Ishikawa (cell line): ENCODE measurements at regions not wholly inside any gene's neighbourhood (a gene's known extent, or its start where the extent isn't known, plus 50 kb on each side); places are given as distances from the start of the nearest gene placed in this dataset.

Experiments used
- CEBPB ChIP-seq: IDR thresholded peaks from 2 replicates; pipeline ENCODE4 v1.6.1; 2012
- CREB1 ChIP-seq: IDR thresholded peaks from 2 replicates; pipeline ENCODE4 v1.6.1; 2012; ENCODE audit warnings: low read depth
- EGR1 ChIP-seq: IDR thresholded peaks from 2 replicates; pipeline ENCODE4 v1.6.1; 2012
- EP300 ChIP-seq: IDR thresholded peaks from 2 replicates; pipeline ENCODE4 v1.6.1; 2012; ENCODE audit warnings: borderline replicate concordance
- FOXM1 ChIP-seq: IDR thresholded peaks from 2 replicates; pipeline ENCODE4 v1.6.1; 2012; ENCODE audit warnings: low read depth, borderline replicate concordance
- MAX ChIP-seq: IDR thresholded peaks from 2 replicates; pipeline ENCODE4 v1.6.1; 2012
- NFIC ChIP-seq: IDR thresholded peaks from 2 replicates; pipeline ENCODE4 v1.6.1; 2012
- RAD21 ChIP-seq: IDR thresholded peaks from 2 replicates; pipeline ENCODE4 v1.6.1; 2012; ENCODE audit warnings: low read depth
- REST ChIP-seq: IDR thresholded peaks from 2 replicates; pipeline ENCODE4 v1.6.1; 2012; ENCODE audit warnings: low read depth, mild to moderate bottlenecking
- TAF1 ChIP-seq: IDR thresholded peaks from 2 replicates; pipeline ENCODE4 v1.6.1; 2012; ENCODE audit warnings: low read depth, mild to moderate bottlenecking
- TCF12 ChIP-seq: IDR thresholded peaks from 2 replicates; pipeline ENCODE4 v1.6.1; 2012; ENCODE audit warnings: low read depth
- TEAD4 ChIP-seq: IDR thresholded peaks from 2 replicates; pipeline ENCODE4 v1.6.1; 2012
- YY1 ChIP-seq: IDR thresholded peaks from 2 replicates; pipeline ENCODE4 v1.6.1; 2012; ENCODE audit warnings: low read depth
- ZBTB7A ChIP-seq: IDR thresholded peaks from 2 replicates; pipeline ENCODE4 v1.6.1; 2012; ENCODE audit warnings: low read depth
- TF ChIP-seq, protein P1 (sequence below): IDR thresholded peaks from 2 replicates; pipeline ENCODE4 v1.6.1; 2012

GRCh38 chr2:6617794-6618193, 247.9 kb downstream of the CMPK2 start:
- no peak for TF ChIP-seq CREB1
- no peak for TF ChIP-seq NFIC
- no peak for TF ChIP-seq REST
- TF ChIP-seq TAF1, result no peak

- TF ChIP-seq, protein P1, sequence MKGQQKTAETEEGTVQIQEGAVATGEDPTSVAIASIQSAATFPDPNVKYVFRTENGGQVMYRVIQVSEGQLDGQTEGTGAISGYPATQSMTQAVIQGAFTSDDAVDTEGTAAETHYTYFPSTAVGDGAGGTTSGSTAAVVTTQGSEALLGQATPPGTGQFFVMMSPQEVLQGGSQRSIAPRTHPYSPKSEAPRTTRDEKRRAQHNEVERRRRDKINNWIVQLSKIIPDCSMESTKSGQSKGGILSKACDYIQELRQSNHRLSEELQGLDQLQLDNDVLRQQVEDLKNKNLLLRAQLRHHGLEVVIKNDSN, result no peak
- TF ChIP-seq ZBTB7A (no peak), CREB1 (no peak), NFIC (no peak), CEBPB (no peak), RAD21 (no peak), MAX (no peak)
Measured at GRCh38 chr2:6618201-6618600, 247.5 kb downstream of the CMPK2 start.

- TF ChIP-seq EP300, result no peak
- TF ChIP-seq REST, result no peak
- TF ChIP-seq, protein P1, result no peak
- TF ChIP-seq RAD21, result no peak
- no peak for TF ChIP-seq EGR1
- TF ChIP-seq ZBTB7A, result no peak
- TF ChIP-seq FOXM1, result no peak
Measured at GRCh38 chr2:6623746-6624145, 242.0 kb downstream of the CMPK2 start.

DNA sequence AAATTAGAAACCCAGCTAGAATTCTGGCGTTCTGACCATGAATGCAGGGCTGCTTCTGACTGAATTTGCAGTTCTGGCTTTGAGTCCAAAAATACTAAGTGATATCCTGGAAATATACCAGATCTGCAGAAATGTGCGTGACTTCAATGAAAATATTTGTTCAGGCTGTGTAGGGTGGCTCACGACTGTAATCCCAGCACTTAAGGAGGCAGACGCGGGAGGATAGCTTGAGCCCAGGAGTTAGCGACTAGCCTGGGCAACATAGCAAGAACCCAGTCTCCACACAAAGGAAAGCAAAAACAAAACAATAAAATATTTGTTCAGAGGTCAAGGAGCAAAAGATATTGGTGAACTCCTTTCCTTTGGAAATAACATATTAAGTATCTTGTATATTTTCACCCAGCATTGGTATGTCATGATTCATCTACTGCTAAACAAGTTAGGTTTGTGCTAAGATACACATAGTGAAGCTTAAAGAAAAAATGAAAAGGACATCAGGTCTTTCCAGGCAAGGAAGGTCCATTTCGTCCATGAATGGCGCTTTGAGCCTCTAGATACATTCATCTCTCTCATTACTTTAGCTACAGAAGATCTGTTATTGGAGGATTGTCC, 239.2 kb downstream of the CMPK2 start:
- TF ChIP-seq TAF1 (no peak), TCF12 (no peak), CREB1 (no peak), MAX (no peak), REST (no peak), FOXM1 (no peak), YY1 (no peak), TEAD4 (no peak), EGR1 (no peak), EP300 (no peak), ZBTB7A (no peak), RAD21 (no peak), CEBPB (no peak), NFIC (no peak)
- TF ChIP-seq, protein P1, result no peak

DNA sequence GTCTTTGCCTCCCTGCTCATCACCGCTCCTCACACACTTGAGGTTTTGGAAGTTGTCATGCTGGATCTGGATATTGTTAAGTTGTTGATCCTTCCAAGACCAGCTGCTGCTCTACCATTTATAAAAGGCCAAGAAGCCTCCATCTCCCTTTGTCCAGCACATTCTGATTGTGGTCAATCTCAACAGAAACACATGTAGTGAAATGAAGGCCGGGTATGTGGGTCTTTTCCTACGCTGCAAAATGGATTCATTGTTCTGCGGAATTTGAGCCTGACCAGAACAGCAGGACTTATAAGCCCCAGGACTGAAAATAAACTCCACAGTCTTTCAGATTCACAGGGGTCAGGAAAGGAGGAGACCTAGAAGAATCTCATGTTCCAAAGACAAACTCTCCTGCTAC, 238.4 kb downstream of the CMPK2 start:
- TF ChIP-seq, protein P1, result no peak
- TF ChIP-seq TEAD4, result no peak
- TF ChIP-seq TCF12, result no peak
- no peak for TF ChIP-seq NFIC
- TF ChIP-seq ZBTB7A, result no peak
- TF ChIP-seq TAF1, result no peak
- no peak for TF ChIP-seq RAD21
- TF ChIP-seq MAX, result no peak
- TF ChIP-seq EP300, result no peak
- no peak for TF ChIP-seq EGR1
- no peak for TF ChIP-seq CEBPB
- TF ChIP-seq REST, result no peak
